H4 (cell line): ENCODE measurements at regions not wholly inside any gene's neighbourhood (a gene's known extent, or its start where the extent isn't known, plus 50 kb on each side); places are given as distances from the start of the nearest gene placed in this dataset.

ENCODE experiments used
- DNase-seq: peaks from one replicate; pipeline ENCODE4 v3.0.0-alpha.2; 2015; ENCODE audit warnings: low spot score

DNA sequence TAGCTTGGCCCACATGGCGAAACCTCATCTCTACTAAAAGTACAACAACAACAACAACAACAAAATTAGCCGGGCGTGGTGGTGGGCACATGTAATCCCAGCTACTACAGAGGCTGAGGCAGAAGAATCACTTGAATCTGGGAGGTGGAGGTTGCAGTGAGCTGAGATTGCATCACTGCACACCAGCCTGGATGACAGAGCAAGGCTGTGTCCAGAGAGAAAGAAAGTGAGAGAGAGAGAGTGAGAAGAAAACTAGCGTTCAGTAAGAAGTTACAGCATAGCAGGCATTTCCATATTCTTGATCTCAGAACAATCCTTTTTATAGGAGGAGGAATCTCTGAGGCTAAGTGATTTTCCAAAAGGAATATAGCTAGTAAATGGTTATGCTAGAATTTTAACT is 1076.1 kb downstream of the AGBL1 start:
- DNase-seq: peak; percentile 8

GRCh38 chr15:87154761-87155160 is 1075.1 kb downstream of the AGBL1 start:
- DNase-seq: no peak

- DNase-seq: no peak
Measured at GRCh38 chr15:87151202-87151748, 1071.6 kb downstream of the AGBL1 start.

- no peak for DNase-seq
Measured at GRCh38 chr15:87145696-87146095, 1066.0 kb downstream of the AGBL1 start.

- DNase-seq: no peak
Measured at GRCh38 chr15:87144775-87145174, 1065.1 kb downstream of the AGBL1 start.

- DNase-seq: no peak
Measured at GRCh38 chr15:87142096-87142495, 1062.4 kb downstream of the AGBL1 start.

GRCh38 chr15:87135109-87135508 is 1055.4 kb downstream of the AGBL1 start:
- DNase-seq: no peak

DNA sequence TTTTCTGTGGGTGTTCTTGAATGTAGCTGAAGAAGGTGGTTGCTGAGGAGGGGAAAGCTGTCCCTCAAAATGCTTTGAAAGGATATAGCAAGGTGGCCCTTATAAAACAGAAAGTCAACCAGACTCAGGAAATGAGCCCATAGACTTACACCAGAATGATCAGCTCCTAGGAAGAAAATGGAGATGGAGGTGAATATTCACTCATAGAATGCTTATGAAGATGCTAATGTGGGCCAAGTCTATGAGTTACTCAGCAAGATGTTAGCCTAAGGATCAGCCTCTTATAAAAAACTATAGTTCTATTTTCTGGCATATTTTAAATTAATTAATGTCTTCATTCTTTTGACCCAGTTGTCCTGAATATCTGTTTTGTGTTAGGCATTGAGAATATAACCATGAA is 1054.0 kb downstream of the AGBL1 start:
- no peak for DNase-seq

DNA sequence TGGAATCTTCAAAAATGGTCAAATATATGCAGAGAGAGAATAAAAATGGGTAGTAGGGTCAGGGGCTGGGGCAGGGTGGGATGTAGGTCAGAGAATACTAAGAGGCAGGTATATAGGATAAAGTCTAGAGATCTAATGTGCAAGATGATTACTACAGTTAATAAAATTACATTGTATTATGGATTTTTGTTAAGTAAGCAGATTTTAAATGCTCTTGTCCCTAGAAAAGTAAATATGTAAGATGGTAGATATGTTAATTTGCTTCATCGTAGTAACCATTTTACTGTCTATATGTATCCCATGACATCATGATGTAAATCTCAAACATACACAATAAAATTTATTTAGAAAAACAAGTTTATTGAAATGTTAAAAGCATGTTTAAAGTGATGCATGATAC is 1051.4 kb downstream of the AGBL1 start:
- no peak for DNase-seq

GRCh38 chr15:87129916-87130315 is 1050.2 kb downstream of the AGBL1 start:
- DNase-seq: no peak

DNA sequence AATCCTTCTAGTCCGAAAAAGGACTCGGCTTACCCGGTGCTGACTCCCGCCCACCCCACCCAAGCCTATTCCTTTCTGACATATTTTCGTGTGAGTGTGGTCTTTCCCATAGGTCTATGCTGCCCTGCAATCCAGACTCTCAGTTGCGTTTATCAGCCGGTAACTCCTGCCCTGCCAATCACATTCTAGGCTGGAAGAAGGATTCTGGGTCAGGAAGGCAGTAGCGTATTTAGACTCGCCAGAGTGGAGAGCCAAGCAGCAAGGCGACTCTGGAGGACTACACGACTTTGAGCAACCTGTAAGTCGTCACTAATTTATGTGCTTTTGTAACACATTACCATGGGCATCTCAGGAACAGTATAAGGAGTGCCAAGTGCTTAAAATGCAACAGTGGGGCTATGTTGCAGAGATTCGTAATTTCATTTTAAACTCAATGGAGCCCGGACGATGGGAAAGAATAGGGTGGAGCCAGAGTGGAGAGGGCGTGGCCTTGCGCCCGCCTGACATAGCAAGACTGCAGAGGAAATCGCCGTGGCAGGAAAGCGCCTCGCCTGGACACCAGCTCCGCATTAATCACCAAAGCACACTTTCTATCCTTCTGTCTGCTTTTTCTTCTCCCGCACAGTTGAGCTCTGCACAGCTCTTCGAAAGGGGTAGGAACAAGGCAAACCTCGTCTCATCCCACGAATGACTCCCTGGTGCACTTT is 1044.2 kb downstream of the AGBL1 start:
- no peak for DNase-seq

DNA sequence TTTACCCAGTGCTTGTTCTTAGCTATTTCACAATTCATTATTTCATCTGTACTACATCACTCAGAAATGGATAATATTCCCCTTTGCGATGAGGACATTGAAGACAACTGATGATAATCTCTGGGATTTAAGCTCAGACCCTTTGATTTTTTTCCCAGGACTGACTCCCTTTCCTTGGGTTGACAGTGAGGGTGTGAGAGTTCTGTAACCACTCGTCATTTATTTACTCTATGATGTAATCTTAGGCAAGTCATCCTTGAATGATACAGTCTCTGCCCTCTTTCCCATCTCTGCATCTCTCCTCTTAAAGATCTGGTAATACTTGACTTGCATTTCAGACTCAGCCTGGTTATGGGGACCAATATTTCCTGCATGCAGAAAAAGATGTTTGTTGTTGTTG is 1041.7 kb downstream of the AGBL1 start:
- no peak for DNase-seq

- no peak for DNase-seq
Measured at GRCh38 chr15:87120555-87120954, 1040.9 kb downstream of the AGBL1 start.

DNA sequence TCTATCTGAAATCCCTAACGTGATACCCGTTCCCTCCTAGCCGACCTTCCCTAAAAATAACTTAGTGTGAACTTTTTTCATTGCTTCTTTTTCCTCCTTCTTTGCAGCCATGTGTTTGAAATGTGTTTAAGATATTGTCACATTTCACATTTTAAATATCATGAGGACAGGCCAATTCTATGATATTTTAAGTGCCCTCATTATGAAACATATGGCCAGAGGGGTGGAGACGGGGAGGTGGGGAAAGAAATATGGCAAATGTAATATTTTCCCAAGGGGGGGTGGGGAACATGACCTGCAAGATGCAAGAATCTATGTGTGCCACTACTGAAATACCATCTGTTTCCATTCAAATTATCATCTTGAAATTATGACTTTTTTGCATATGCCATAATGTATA is 1039.2 kb downstream of the AGBL1 start:
- no peak for DNase-seq

DNA sequence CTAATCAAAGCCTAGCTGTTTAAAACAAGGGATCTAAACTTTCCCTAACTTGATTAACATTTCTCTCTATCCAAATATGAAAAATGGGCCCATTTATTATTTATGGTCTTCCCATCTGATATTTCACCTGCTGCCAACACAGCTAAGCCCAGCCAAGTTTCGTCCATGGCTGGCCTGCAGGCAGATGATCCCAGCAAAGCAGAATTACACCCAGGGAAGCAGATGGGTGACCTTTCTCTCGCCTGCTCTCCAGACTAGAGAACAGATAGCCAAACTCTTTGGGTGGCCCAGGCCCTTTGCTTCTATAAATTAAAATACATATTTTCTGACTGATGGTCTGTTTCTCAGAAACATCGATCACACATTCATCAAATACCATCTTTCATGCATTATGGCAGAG is 1038.8 kb downstream of the AGBL1 start:
- DNase-seq: no peak

GRCh38 chr15:87115795-87116194 is 1036.1 kb downstream of the AGBL1 start:
- DNase-seq: no peak

- no peak for DNase-seq
Measured at GRCh38 chr15:87099916-87100315, 1020.2 kb downstream of the AGBL1 start.

DNA sequence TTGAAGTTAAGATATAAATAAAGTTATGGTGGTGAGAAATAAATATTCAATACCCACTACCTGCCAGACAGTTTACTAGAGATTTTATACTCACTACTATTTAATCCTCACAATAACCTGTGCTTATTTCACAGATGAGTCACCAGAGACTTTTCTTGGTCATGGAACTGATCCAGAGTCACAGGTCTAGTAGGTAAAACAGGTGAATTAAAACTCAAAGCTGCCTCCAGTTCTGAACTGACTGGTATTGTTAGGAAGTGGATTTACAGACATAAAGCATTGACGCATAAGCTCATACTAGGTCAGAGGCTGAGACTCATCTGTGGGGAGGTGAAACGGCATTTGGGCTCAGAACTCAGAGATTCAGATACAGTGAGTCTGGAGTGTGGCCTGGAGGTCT is 1009.9 kb downstream of the AGBL1 start:
- DNase-seq: no peak

DNA sequence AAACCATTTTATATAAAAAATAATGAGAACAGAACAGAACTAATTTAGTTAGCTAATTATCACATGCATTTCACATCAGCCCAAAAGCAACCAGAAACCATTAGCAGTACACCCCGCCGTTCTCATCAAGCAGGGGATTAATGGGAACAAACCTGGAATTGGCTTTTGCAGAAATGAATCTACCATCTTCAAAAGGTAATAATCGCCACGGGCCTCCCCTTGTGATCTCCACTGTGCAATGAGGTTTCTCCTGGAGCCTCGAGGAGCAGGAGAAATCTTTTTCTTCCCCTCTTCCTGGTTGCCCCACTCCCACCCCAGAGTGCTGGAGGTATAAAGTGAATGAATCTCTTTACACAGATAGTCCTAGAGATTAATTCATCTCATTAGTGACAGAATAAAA is 1003.5 kb downstream of the AGBL1 start:
- no peak for DNase-seq

GRCh38 chr15:87082581-87082980 is 1002.9 kb downstream of the AGBL1 start:
- DNase-seq: no peak

DNA sequence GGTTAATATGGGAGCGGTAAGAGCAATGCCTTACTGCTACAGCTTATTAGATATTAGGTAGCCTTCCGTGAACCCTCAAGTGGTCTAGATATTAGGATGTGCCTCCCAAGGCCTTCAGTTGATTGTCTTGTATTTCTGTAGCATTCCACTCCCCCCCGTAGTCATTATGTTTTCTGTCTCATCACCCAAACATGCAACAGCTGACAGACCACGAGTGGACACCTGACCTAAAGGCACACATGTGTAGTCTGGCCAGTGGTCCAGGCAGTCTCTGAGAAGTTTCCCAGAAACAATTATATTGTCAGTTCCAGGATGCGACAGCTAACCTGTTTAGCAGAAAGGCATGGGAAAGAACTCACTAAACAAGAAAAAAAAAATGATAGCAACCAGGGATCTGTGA is 1000.9 kb downstream of the AGBL1 start:
- DNase-seq: no peak
